GM21723 (cell line): ENCODE measurements at regions not wholly inside any gene's neighbourhood (a gene's known extent, or its start where the extent isn't known, plus 50 kb on each side); places are given as distances from the start of the nearest gene placed in this dataset.
"Not testable (repeated sequence)": the region's sequence is repeated elsewhere in the genome, so short reads cannot be mapped to it uniquely, and the experiment has no call there.

Experiments
- ATAC-seq: cut with Tn5 transposase; IDR thresholded peaks from one replicate; pipeline ENCODE4 v1.9.1; 2021; ENCODE audit warnings: mild to moderate bottlenecking, moderate library complexity; ENCODE audit not compliant: unreplicated experiment

GRCh38 chr6:112503091-112503596 lies 156.0 kb downstream of the RFPL4B start:
- no peak for ATAC-seq

- ATAC-seq: no peak
Measured at GRCh38 chr6:112504621-112505020, 157.5 kb downstream of the RFPL4B start.

GRCh38 chr6:112511441-112511840 lies 164.3 kb downstream of the RFPL4B start:
- ATAC-seq: no peak

- no peak for ATAC-seq
Measured at GRCh38 chr6:112513175-112513574, 166.0 kb downstream of the RFPL4B start.

- no peak for ATAC-seq
Measured at GRCh38 chr6:112522587-112522986, 175.5 kb downstream of the RFPL4B start.

- no peak for ATAC-seq
Measured at GRCh38 chr6:112524071-112524470, 176.9 kb downstream of the RFPL4B start.

GRCh38 chr6:112525749-112526148 lies 178.6 kb downstream of the RFPL4B start:
- ATAC-seq: no peak

- no peak for ATAC-seq
Measured at GRCh38 chr6:112526594-112526993, 179.5 kb downstream of the RFPL4B start.

- ATAC-seq: not testable (repeated sequence)
Measured at GRCh38 chr6:112528306-112528705, 181.2 kb downstream of the RFPL4B start.

GRCh38 chr6:112535816-112536215 lies 188.7 kb downstream of the RFPL4B start:
- no peak for ATAC-seq

GRCh38 chr6:112539355-112539754 lies 192.2 kb downstream of the RFPL4B start:
- no peak for ATAC-seq

GRCh38 chr6:112541847-112542246 lies 194.7 kb downstream of the RFPL4B start:
- not testable (repeated sequence) for ATAC-seq

- ATAC-seq: not testable (repeated sequence)
Measured at GRCh38 chr6:112547321-112548085, 200.4 kb downstream of the RFPL4B start.

- ATAC-seq: no peak
Measured at GRCh38 chr6:112549749-112550148, 202.6 kb downstream of the RFPL4B start.

- ATAC-seq: no peak
Measured at GRCh38 chr6:112557435-112557834, 210.3 kb downstream of the RFPL4B start.

- no peak for ATAC-seq
Measured at GRCh38 chr6:112557961-112558360, 210.8 kb downstream of the RFPL4B start.

- ATAC-seq: no peak
Measured at GRCh38 chr6:112560651-112561050, 213.5 kb downstream of the RFPL4B start.

GRCh38 chr6:112562301-112563231 lies 215.4 kb downstream of the RFPL4B start:
- no peak for ATAC-seq

GRCh38 chr6:112563368-112563767 lies 216.2 kb downstream of the RFPL4B start:
- no peak for ATAC-seq

- ATAC-seq: no peak
Measured at GRCh38 chr6:112568066-112568465, 220.9 kb downstream of the RFPL4B start.

- no peak for ATAC-seq
Measured at GRCh38 chr6:112571488-112572270, 224.5 kb downstream of the RFPL4B start.
